Ovary (tissue), 7 donors: ENCODE measurements at regions not wholly inside any gene's neighbourhood (a gene's known extent, or its start where the extent isn't known, plus 50 kb on each side); places are given as distances from the start of the nearest gene placed in this dataset.

Experiments
- DNase-seq, 5 donors: peaks; one replicate each; pipeline ENCODE4 v3.0.0-alpha.2; 2019 to 2020
- H3K27ac ChIP-seq, 2 donors: fragments of 200-600 bp; one replicate each; pipeline versions ENCODE4 v1.5.1 to v1.8.0; 2019 to 2022
- H3K27me3 ChIP-seq: fragments of 200-600 bp; one replicate; pipeline ENCODE4 v1.8.0; 2022
- H3K36me3 ChIP-seq: fragments of 200-600 bp; sonication (generic); one replicate; pipeline ENCODE4 v1.5.1; 2019
- H3K4me1 ChIP-seq: one replicate; pipeline ENCODE4 v1.8.1; 2013; ENCODE audit warnings: mild to moderate bottlenecking, moderate library complexity; ENCODE audit not compliant: insufficient read depth
- H3K4me3 ChIP-seq: fragments of 200-600 bp; sonication (generic); one replicate; pipeline ENCODE4 v1.5.1; 2017
- H3K9me3 ChIP-seq, 2 donors: fragments of 200-600 bp in 1 of 2; sonication (generic) in 1 of 2; one replicate each; pipeline versions ENCODE4 v1.5.1 to v1.8.1; 2013 to 2019; ENCODE audit warnings: mild to moderate bottlenecking in 1 of 2, moderate library complexity in 1 of 2
- EP300 ChIP-seq: sonication (generic); formaldehyde crosslinking; IDR thresholded peaks from one replicate; pipeline ENCODE4 v1.6.1; 2017; ENCODE audit warnings: antibody characterized with exemption
- POLR2A ChIP-seq: fragments of 450-650 bp; IDR thresholded peaks from one replicate; pipeline ENCODE4 v1.6.1; 2017; ENCODE audit warnings: antibody characterized with exemption, mild to moderate bottlenecking, moderate library complexity
- WGBS, 3 donors: extraction: QIAGEN DNeasy Blood & Tissue Kit in 1 of 3; methylation state at CpG; one replicate each; pipeline versions ENCODE4 v1.1.5 to v1.1.7; 2013 to 2017; 5-methylcytosine and 5-hydroxymethylcytosine counted together
- intact Hi-C, 4 donors: fragments of 100-400 bp; cut with DNase I; formaldehyde crosslinking; loops; one replicate each; pipeline versions ENCODE4 v1.11.0 to v1.15.1; 2022 to 2023
- TF ChIP-seq, protein P1 (sequence below), 3 donors: fragments of 450-650 bp in 2 of 3; fragments of 200-600 bp in 1 of 3; IDR thresholded peaks; one replicate each; pipeline versions ENCODE4 v1.5.1 to v1.8.0; 2016 to 2022; ENCODE audit warnings: antibody characterized with exemption in 3 of 3, mild to moderate bottlenecking in 1 of 3
- donor health status: DM: no; HTN: no; CAD: no; lungs with moderate emphysema.
- donor health status: DM: no; HTN: no; CAD: no.
- donor health status: Bipolar disorder and iron deficiency.
- donor health status: DM: no; HTN: no; CAD: no.
- donor health status: DM: yes; HTN: yes; CAD: no.

DNA sequence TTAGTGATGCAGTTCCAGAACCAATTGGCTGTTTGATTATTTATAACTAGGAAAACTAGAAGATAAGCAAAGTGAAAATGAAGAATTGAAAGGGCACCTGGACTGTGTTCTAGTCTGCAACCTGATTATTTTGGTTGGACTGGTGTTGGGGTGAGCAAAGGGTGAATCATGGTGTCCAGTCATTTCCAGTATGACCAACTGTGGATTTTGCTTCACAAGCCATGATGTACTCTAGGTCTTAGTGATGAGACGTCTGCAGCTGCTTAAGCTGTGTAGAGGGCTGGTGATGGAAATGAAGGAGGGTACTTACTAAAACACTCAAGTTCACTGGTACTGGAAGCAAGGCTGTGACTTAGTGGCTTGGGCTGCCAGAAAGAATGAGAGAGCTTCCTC is 193.2 kb upstream of the FRMD6 start:
- Histone ChIP-seq H3K4me1 (peaks cover 2% of the 10 kb centered on the region), H3K36me3 (no peaks in the 10 kb centered on the region), H3K27me3 (no peaks in the 10 kb centered on the region), H3K4me3 (no peak overlapping the region), H3K27ac (no peak overlapping the region), H3K9me3 (no peaks in the 10 kb centered on the region)
- 79 to 90% (median 85%) methylated on average over 1 of the region's 1 CpG for WGBS, 3 donors
- intact Hi-C loops = no loop called here
- no peak for DNase-seq
- TF ChIP-seq EP300 (no peak), POLR2A (no peak)
- TF ChIP-seq, protein P1, sequence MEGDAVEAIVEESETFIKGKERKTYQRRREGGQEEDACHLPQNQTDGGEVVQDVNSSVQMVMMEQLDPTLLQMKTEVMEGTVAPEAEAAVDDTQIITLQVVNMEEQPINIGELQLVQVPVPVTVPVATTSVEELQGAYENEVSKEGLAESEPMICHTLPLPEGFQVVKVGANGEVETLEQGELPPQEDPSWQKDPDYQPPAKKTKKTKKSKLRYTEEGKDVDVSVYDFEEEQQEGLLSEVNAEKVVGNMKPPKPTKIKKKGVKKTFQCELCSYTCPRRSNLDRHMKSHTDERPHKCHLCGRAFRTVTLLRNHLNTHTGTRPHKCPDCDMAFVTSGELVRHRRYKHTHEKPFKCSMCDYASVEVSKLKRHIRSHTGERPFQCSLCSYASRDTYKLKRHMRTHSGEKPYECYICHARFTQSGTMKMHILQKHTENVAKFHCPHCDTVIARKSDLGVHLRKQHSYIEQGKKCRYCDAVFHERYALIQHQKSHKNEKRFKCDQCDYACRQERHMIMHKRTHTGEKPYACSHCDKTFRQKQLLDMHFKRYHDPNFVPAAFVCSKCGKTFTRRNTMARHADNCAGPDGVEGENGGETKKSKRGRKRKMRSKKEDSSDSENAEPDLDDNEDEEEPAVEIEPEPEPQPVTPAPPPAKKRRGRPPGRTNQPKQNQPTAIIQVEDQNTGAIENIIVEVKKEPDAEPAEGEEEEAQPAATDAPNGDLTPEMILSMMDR (IDR thresholded peaks at IDR 0.05) = no peak

DNA sequence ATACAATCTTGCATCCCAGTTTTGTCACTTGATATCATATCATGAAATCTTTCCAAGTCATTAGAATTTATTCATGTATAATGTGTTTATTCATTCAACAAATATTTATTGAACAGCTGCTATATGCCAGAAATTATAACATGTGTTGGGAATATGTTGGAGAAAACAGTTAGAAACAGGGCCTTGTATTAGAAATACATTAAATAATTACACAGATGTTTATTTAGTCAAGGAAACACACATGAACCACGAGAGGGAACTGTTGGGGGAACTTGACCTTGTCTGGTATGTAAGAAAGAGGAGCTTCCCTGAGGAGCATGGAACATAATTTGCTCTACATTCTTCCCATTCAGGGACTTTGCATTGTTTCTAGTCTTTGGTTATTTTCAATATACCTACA is 191.7 kb upstream of the FRMD6 start:
- intact Hi-C loops = no loop called here
- no peaks in the 10 kb centered on the region for H3K27me3 ChIP-seq
- H3K4me3 ChIP-seq = no peak overlapping the region
- DNase-seq = no peak
- H3K27ac ChIP-seq = no peak overlapping the region
- no peak for TF ChIP-seq POLR2A
- TF ChIP-seq, protein P1 (IDR thresholded peaks at IDR 0.05) = no peak
- no peak for TF ChIP-seq EP300
- no peaks in the 10 kb centered on the region for H3K9me3 ChIP-seq
- no peaks in the 10 kb centered on the region for H3K36me3 ChIP-seq
- 13 to 43% (median 30%) methylated on average over 1 of the region's 1 CpG for WGBS, 3 donors
- H3K4me1 ChIP-seq = peaks cover 2% of the 10 kb centered on the region

DNA sequence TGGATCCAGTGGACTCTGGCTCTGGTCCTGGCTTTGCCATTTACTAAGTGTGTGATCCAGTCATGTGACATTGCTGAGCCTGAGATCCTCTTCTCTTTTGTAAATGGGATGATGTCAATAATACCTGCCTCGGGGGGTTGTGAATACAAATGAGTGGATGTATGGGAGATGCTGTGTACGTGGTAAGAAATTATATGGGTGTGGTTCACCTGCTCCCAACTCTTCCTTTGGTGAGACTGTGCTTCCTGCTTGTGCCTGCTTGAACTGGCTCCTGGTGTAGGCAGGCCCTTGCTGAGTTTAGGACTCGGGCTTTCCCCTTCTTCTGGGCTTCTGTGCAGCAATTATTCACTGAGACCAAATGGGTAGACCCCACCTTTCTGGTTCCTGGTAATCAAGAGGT is 189.5 kb upstream of the FRMD6 start:
- Histone ChIP-seq H3K27ac (no peak overlapping the region), H3K27me3 (no peaks in the 10 kb centered on the region), H3K9me3 (no peaks in the 10 kb centered on the region), H3K36me3 (no peaks in the 10 kb centered on the region), H3K4me3 (no peak overlapping the region), H3K4me1 (no peaks in the 10 kb centered on the region)
- TF ChIP-seq EP300 (no peak), POLR2A (no peak)
- TF ChIP-seq, protein P1 (IDR thresholded peaks at IDR 0.05) = no peak
- intact Hi-C loops = no loop called here
- 90 to 93% (median 90%) methylated on average over 3 of the region's 3 CpGs for WGBS, 3 donors
- DNase-seq = no peak

DNA sequence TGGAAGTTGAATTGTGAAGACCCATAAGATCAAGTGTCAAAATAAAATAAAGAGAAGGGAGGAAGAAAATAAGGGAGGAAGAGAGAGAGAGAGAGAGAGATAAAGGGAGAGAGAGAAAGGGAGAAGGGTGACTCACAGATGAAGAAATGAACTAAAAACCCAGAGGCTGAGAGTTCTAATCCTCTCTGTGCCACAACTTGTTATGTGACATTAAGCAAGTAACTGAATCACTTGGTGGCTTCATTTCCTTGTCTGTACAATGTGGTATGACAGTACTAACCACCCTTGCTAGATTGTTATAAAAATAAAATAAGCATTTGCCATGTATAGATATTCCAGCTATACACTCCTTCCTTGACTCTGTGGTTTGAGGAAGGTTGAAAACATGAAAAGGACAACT is 189.0 kb upstream of the FRMD6 start:
- TF ChIP-seq EP300 (no peak), POLR2A (no peak)
- TF ChIP-seq, protein P1 (IDR thresholded peaks at IDR 0.05) = no peak

DNA sequence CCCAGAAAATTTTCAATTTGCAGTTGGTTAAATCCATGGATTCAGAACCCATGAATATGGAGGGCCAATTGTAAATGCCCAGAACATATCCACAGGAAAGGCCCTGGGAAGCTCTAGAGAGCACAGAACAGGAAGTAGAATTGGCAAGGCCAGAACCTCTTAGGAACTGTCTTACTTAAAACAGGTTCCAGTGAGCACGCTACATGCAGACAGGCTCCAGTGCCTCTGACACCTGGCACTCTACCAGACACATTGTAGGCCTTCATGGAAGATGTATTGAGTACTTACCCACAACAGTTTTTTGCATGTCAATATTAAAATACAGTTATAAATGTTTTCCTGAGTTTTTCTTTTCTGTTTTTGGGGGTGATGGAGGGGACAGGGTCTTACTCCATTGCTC is 188.2 kb upstream of the FRMD6 start:
- H3K9me3 ChIP-seq = no peaks in the 10 kb centered on the region
- 95 to 96% (median 95%) methylated on average over 1 of the region's 1 CpG for WGBS, 3 donors
- DNase-seq = no peak
- H3K4me1 ChIP-seq = no peaks in the 10 kb centered on the region
- H3K27me3 ChIP-seq = no peaks in the 10 kb centered on the region
- H3K36me3 ChIP-seq = no peaks in the 10 kb centered on the region
- TF ChIP-seq, protein P1 (IDR thresholded peaks at IDR 0.05) = no peak
- TF ChIP-seq EP300 (no peak), POLR2A (no peak)
- no peak overlapping the region for H3K27ac ChIP-seq
- intact Hi-C loops = no loop called here
- no peak overlapping the region for H3K4me3 ChIP-seq

More for the DNA sequence above, 189.0 kb upstream of the FRMD6 start:
- Histone ChIP-seq H3K27me3 (no peaks in the 10 kb centered on the region), H3K9me3 (no peaks in the 10 kb centered on the region), H3K36me3 (no peaks in the 10 kb centered on the region), H3K27ac (no peak overlapping the region), H3K4me3 (no peak overlapping the region), H3K4me1 (no peaks in the 10 kb centered on the region)
- intact Hi-C loops = no loop called here
- no peak for DNase-seq
